GM12872 (cell line): ENCODE measurements at regions not wholly inside any gene's neighbourhood (a gene's known extent, or its start where the extent isn't known, plus 50 kb on each side); places are given as distances from the start of the nearest gene placed in this dataset.

Experiments used
- CTCF ChIP-seq: IDR thresholded peaks from 3 replicates; pipeline ENCODE4 v1.5.1; 2011; ENCODE audit warnings: low read depth, mild to moderate bottlenecking, low read length, moderate library complexity; ENCODE audit not compliant: insufficient read depth

GRCh38 chr7:46607176-46607575 lies 686.1 kb upstream of the IGFBP3 start:
- no peak for TF ChIP-seq CTCF

GRCh38 chr7:46606761-46607160 lies 685.7 kb upstream of the IGFBP3 start:
- no peak for TF ChIP-seq CTCF

- no peak for TF ChIP-seq CTCF
These were observed 683.2 kb upstream of the IGFBP3 start for GRCh38 chr7:46604241-46604661.

GRCh38 chr7:46603780-46604179 lies 682.7 kb upstream of the IGFBP3 start:
- TF ChIP-seq CTCF, result no peak

- TF ChIP-seq CTCF, result no peak
These were observed 682.3 kb upstream of the IGFBP3 start for GRCh38 chr7:46603296-46603752.

GRCh38 chr7:46600340-46600739 lies 679.3 kb upstream of the IGFBP3 start:
- no peak for TF ChIP-seq CTCF

GRCh38 chr7:46589286-46589685 lies 668.2 kb upstream of the IGFBP3 start:
- no peak for TF ChIP-seq CTCF

- no peak for TF ChIP-seq CTCF
These were observed 665.3 kb upstream of the IGFBP3 start for GRCh38 chr7:46586406-46586805.
